NCI-H2227 (cell line): ENCODE measurements at regions not wholly inside any gene's neighbourhood (a gene's known extent, or its start where the extent isn't known, plus 50 kb on each side); places are given as distances from the start of the nearest gene placed in this dataset.

Experiments
- DNase-seq: peaks from one replicate; lab custom pipeline; 2025; ENCODE audit not compliant: unreplicated experiment; lab: John Stamatoyannopoulos, UW

DNA sequence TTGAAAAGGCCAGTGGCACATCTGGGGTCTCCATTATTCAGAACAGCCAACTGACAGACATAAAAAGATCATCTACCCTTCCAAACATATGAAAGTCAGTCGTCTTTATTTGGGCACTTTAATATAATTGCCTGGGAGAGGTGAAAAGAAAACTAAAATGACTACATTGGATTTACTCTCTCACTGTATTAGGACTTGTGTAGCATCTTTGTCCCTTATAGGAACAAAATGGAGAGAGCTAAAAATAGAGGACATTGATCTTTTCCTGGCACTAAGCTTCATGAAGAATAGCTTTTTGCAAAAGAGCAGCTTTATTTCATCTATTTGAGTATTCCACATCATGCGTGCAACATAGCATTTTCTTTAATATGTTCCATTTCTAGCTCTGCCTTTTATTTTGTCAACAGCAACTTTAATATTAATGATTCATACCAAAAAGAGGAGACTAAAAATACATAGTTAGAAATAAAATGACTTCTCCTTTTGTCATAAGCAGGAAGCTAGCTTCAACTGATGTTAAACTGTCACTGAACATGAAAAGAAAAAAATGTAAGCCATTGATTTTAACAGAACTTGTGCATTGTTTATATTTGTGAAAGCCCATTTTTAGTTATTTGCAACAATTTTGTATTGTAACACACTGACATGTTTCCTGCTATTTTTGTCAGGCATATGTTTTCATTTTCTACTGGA lies 254.6 kb downstream of the SEC23A start:
- no peak for DNase-seq

DNA sequence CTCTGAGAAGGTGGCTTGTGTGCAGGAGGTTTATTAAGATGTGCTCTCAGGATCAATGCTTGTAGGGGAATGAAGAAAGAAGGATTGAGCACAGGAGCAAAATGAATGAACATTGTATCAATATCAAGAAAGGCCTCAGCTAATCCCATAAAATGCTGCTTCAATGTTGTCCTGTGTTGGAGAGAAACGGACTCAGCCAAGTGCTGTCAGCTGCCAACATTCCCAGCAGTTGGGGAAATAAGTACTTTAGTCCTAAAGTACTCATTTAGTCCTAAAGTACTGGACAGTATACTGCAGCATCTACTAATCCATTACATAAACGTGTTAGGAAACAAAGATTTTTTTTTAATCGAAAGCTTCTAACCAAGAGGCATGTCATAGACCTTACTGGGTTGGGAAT lies 255.9 kb downstream of the SEC23A start:
- no peak for DNase-seq

DNA sequence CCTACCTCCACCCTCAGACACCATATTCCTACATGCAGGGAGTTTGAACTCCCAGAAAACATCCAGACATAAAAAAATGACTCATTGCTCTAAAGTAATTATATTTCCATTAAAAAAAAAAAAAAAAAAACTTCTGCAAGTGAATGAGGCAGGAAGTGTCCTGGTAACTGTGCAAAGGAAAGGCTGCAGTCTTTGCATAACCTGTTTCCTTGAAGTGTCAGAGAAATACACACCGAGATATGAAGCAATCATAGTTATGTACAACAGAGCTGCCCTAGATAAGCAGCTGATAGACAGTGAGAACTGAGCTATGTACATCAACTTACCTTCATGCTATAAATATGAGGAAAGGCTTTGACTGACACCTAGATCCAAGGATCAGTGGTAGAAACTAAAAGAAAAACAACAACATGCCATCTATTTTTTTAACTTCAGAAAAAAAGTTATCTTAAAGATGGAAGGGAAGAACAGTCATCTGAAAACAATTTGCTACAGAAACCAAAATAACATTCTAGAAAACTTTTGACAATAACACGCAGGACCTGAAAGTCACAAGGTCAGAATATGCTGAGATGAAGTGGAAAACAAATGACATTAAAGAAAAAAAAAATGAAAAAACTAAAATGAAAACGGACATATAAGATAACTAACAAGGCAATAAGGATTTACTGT lies 263.2 kb downstream of the SEC23A start:
- no peak for DNase-seq

DNA sequence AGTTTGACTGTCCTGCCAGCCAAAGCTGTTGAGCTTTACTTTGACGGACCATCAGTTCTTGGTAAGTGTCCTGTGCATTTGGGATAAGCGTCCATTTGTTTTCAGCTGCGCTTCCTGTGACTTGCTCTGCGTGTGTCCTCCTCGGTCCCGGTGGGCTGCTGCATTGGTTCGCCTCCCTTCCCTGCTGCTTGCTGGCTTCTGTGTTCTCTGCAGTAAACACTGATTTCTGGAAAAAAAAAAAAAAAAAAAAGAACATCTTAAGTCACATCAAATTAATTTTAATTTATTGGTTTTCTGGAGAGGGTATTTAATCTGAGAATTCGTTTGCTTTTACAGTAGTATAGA lies 264.1 kb downstream of the SEC23A start:
- DNase-seq: no peak

DNA sequence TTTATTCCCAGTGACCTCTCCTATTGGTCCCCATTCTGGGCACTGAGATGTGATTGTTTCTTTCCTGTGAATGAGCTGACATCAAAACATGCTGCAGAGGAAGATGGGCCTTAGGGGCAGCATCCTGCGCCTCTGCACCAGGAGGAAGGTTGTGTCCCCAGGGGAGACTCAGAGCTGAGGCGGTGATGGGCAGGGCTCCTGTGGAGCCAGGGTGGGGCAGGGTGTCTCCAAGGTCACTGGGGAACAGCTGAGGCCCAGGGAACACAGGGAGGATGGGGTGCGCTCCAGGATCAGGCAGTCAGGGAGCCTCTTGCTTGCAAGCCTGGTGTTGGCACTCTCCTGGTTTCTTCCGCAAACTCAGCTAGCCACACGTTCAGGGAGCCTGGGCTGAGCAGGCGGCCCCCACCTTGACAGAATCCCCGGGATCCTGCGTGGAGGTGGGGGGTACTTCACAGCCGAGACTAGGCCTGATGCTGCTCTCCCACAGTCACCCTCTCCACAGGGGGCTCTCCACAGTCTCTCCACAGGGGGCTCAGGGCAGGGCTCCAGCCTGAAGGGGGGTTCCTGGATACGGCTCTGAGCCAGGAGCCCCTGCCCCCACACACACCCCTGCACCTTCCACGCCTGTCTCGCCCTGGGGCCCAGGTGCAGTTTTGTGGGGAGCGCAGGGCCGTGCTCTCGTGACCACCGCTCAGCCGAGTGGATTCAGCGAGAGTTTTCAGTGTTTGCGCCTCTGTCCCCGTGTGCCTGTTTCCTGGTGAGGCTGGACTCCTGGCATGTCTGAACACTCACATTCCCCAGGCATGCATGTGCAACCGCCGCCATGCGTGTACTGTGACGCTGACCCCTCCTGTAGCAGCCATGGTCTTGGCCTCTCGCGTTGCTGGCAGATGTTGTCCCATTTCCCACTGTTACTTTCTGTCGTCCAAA lies 264.7 kb downstream of the SEC23A start:
- DNase-seq: no peak

DNA sequence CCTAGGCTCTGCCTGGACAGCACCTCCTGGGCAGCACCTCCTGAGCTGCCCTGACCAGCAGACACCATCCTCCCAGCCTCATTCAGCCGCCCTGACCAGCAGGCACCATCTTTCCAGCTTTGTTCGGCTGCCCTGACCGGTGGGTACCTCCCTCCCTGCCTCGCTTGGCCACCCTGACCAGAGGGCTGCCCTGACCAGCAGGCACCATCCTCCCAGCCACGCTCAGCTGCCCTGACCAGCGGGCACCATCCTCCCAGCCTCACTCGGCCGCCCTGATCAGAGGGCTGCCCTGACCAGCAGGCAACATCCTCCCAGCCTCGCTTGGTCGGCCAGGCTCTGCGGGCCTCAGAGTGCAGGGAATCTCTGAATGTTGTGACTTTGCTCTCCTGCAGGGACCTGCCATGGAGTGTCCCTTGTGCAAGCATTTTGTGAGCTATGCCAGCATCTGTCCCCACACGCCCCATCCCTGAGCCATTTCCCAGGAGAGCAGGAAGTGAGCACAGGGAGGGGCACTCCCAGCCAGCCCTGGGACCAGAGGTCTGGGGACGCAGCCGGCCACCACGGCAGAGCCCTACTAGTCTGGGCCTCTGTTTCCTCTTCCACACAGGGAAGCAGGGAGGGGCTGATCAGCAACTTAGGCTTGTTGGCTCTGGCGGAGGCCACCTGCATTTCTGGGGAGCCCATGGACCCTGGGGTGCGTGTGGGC lies 265.5 kb downstream of the SEC23A start:
- no peak for DNase-seq

DNA sequence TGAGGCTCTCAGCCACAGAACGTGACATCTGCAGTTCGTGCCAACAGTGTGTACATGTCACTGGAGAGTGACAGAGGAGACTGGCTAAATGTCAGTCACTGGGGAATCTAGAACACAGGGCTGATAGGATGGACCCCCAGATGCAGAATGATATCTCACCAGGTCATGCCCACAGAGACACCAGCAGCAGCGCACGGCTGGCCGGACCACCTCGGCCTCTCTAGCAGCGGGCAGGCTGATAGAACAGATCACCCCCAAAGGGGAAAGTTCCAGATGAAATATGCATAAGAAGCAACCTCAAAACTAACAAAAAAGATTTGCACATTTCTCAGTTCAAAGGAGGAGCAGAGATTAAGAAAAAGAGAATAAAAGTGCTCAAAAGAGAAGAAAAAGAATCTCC lies 266.5 kb downstream of the SEC23A start:
- no peak for DNase-seq

DNA sequence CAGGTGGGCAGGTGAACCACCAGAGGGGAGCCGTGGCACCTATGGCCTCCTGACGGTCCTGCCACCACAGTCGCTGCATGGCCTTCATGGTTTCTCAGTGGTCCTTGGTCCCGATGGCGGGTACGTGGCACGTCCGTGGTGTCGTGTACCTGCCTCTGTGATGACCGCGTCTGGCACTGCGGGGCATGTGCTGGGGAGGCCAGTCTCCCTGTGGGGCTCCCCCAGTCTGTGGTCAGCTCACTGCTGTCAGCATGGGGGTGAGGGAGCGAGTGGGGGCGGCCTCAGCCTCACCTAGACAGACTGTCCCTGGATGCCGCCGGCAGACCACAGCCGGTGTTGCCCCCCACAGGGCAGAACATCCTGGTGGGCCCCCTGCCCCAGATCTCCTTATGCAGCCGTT lies 267.2 kb downstream of the SEC23A start:
- no peak for DNase-seq

DNA sequence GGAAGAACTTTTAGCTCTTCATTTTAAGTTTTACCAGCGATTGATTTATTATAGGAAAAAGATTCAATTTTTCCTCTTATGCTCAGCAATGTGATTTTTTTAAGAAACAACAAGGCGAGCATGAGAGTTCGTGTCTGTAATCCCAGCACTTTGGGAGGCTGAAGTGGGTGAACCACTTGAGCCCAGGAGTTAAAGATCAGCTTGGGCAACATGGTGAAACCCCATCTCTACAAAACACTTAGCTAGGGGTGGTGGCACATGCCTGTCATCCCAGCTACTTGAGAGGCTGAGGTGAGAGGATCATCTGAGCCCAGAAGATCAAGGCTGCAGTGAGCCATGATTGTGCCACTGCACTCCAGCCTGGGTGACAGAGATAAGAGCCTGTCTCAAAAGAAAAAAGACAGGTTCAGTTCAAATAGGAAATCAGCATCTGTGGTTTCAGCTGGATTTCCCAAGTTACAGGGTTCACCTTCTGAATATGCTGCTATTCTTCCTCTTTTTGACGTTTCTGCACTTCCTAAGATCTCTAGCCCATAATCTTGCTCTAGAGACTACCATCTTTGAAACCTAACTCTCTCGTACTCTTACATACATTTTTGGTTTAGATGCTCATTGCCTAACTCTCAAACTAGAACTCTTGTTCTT lies 274.7 kb downstream of the SEC23A start:
- no peak for DNase-seq

DNA sequence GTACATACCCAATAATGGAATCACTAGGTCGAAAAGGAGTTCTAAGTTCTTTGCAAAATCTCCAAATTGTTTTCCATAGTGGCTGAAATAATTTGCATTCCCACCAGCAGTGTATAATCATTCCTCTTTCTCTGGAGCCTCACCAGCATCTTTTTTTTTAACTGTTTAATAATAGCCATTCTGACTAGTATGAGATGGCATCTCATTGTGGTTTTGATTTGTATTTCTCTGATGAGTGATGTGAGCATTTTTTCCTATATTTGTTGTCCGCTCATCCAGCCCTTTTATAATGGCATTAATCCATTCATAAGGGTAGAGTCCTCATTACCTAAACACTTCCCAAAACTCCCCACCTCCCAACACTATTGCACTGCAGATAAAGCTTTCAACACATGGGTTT lies 278.3 kb downstream of the SEC23A start:
- no peak for DNase-seq

DNA sequence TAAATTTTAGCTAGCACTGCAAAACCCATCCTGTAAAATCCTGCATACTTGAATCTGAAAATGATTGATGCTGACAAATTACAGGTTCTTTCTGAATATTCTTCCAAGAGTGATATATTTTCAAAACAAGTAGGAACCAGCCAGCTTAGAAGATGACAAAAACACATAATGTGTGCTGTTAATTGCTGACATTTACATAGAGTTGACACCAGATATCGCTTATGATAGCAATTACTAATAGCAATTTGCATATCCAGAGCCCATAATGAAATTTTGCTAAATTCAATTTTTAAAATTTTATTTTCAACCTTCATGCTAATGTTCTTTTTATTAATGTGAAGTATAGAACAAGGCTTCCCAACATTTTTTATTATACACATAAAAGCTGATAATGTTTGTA lies 284.5 kb downstream of the SEC23A start:
- DNase-seq: no peak

DNA sequence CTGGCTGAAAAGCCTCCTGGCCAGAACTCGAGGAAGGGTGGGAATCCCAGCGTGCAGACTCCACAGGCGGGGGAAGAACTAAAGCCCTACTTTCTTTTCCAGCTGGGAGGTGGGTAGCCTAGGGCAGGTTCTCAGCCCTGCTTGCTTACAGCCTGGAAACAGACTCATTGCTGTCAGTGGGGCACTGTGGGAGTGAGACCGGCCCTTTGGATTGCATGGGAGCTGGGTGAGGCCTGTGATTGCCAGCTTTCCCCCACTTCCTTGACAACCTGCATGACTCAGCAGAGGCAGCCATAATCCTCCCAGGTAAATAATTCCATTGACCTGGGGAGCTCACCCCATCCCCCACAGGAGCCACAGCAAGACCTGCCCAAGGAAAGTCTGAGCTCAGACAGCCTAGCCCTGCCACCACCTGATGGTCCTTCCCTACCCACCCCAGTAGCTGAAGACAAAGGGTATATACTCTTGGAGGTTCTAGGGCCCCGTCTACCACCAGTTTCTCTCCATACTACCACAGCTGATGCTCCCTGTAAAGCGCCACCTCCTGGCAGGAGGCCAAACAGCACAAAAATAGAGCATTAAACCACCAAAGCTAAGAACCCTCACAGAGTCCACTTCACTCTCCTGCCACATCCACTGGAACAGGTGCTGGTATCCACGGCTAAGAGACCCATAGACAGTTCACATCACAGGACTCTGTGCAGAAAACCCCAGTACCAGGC lies 294.1 kb downstream of the SEC23A start:
- DNase-seq: no peak

DNA sequence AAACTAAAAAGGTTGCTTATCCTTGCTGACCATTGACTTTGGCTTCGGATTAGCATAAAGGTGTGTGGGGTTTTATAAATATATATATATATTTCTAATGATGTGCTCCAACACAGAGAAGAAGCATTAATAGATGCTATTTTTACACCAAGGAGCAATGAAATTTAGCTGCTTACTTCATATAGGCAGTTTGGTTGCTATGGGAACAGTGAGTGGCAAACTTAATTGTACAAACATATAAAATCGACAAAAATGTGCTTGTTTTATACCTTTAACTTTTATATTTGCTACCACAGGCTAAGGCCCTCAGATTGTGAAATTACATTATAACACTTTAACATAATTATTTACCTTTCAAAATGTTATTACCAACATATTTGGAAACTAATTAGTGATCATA lies 303.4 kb downstream of the SEC23A start:
- no peak for DNase-seq

DNA sequence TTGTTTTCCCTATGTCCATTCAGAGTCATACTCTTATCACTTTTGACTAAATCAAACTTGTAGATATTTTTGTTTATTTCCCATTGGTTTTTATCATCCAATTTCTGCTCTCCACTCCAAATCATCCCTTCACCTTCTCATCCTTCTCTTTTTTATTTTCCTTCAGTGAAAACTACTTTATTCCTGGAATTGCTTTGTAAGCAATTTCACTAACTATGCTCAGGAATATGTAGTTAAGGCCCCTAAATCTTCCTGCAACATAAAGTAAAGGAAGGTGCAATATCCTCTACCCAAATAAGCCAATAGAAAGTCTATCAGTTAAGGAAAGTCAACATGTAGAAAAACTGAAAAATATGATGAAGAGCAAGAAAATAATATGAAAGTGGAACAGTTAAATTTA lies 308.4 kb downstream of the SEC23A start:
- no peak for DNase-seq

DNA sequence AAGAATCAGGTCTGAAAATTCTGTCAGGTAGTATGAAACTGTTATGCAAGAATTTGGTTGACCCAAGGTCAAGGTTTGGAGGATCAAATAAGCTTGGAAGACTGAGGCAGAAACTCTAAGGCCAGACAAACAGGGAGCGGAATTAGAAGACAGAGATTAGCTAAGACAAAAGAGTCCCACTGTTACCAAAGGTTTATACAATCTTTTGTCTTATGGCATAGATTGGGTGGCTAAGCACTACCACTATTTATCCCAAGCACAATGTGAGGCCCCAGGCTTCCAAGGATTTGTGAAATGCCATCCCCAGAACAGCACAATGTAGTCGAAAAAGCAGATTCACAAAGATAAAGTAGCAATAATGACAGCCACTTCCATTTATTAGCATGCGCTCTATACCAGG lies 311.2 kb downstream of the SEC23A start:
- DNase-seq: no peak

DNA sequence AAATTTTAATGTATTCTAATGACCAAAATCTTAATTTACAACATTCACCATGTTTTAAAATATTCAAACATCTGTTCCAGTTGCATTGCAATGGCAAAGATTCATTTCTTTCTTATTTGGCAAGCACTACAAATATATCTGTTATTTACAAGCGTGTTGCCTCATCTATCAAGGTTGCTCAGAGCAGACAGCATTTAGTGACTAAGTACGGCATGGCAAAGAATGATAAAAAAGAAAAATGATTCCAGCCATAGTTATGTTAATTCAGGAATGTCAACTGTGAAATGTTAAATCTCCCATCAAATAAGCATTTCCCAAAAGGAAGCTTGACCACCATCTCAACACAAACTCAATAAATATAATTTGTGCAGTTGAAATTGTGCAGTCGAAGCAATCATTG lies 312.1 kb downstream of the SEC23A start:
- no peak for DNase-seq

DNA sequence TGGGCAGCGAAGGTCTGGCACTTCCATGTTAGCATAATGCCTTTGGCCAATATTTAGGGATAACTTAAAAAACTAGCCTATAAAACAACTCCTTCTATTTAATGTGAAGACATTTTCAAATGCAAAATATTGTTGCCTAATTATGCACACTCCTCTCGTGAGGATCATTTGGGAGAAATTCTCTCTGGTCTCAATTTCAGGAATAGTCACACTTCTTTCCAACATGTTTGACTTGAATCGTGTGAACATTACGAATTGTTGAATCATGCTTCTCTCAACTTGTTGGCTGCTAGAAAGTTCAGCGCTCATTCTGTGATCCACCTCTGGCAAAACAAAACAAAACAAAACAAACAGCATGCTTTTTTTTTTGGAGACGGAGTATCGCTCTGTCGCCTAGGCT lies 313.2 kb downstream of the SEC23A start:
- DNase-seq: no peak

DNA sequence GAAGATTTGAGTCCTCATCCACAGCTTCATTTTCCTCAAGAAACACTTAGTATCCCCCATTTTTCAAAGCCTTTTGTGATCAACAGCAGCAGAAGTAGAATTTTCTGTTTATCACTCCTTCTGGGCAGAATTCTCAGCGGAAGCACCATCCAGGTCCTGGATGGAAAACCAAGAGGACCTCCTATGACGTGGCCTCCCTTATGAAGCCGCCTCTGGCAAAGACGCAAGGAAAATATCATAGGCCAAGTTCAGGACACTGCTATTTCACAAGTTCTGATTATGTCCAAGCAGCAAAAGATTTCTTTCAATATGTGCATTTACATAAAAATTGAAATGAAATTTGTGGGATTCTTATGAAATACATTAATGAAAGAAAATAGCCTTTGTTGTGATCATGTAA lies 315.0 kb downstream of the SEC23A start:
- no peak for DNase-seq

DNA sequence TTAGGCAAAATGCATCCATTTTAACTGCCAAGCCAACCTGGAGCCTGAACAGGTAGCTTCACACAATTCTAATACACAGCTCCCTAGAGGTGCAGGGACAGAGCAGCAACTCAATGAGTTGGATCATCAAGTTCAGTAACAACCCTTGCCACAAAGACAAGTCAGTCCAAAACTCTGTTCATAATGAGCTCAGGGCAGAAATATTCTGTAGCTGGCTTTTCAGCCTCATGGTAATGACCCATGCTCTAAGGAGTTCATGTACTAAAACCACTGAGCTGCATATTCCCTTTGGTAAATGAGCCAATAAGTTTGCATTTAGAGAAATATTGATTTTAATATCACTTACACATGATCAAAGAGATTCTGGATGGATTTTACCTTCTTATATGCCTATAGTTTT lies 316.1 kb downstream of the SEC23A start:
- DNase-seq: no peak

DNA sequence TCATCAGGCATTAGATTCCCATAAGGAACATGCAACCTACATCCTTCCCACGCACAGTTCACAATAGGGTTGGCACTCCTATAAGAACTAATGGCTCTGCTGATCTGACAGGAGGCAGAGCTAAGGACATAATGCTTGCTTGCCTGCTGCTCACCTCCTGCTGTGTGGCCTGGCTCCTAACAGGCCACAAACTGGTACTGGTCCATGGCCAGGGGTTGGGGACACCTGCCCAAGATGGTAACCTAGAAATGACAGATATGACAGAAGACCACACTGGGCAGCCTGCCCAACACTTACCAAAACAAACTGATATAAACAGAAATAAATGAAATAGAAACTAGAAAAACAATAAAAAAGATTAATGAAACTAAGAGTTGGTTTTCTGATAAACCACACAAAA lies 325.6 kb downstream of the SEC23A start:
- no peak for DNase-seq
